NCI-H1694 treated with DMSO at 0.1 percent for 48 hours (cell line): ENCODE measurements at regions not wholly inside any gene's neighbourhood (a gene's known extent, or its start where the extent isn't known, plus 50 kb on each side); places are given as distances from the start of the nearest gene placed in this dataset.

Experiments
- DNase-seq: peaks from one replicate; lab custom pipeline; 2025; lab: John Stamatoyannopoulos, UW

DNA sequence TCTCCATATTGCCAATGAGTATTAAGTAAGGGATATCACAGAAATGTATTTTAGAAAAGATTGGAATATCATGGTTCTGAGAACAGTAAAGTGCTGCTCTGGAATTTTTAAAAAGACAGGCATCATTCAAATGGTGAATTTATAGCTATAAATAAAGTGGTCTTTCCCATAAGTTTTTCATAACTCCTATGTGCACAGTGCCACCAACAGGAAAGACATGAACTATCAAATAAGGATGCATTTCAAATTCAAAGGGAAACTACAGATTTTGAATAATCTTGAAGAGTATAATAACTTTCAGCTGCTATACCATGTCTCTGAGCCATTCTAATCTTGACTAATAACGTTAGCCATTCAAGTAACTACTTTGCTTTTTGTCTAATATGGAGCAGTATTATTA is 456.8 kb upstream of the GJE1 start:
- peak; percentile 4 for DNase-seq

DNA sequence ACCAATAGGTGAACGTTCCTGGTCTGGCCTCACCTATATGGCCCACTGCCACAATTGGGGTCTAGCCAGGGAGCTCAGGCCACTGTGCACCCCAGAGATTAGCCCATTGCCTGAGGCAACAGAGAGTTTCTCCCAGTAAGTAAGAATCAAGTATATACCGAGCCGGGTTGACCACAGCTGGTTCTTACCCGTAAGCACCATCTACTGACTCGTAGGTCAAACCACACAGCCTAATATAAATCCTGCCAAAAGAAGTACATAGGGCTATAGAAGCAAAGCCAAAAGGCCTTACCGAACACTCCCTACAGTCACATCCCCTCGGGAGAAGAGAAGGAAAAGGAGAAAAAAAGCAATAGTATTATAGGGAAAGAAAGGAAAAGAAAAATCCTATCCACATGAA is 463.6 kb upstream of the GJE1 start:
- no peak for DNase-seq

DNA sequence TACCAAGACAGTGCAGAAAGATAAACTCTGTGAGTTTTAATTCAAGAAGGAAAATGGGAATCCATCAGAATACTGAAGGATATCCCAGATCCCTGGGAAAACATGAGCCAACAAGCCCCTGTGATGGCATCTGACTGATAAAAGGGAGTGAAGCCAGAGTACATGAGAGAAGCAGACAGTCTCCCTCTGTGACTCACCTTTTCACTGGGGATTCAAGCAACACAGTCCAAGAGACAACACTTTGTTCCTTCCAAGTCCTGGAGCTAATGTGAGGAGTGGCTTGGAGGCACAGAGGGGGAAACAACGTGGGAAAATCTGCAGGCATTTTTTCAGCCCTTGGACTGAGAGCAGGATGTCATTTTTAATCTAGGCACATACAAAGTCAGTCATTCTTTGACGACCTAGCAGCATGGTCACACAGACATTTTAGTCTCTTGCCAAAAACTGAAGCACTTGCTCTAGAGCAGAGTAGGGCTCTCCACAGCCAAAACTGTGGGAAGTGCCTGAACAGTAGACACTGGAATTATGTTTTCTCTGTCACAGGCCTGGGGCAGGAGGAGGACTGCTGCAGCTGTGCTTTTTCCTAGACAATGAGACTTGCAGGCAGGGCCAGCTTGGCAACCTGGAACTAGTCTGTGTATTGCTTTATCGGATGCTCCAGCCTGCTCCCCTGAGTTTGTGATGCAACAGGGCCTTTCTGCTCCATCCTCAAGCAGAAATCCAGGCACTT is 465.0 kb upstream of the GJE1 start:
- DNase-seq: no peak

DNA sequence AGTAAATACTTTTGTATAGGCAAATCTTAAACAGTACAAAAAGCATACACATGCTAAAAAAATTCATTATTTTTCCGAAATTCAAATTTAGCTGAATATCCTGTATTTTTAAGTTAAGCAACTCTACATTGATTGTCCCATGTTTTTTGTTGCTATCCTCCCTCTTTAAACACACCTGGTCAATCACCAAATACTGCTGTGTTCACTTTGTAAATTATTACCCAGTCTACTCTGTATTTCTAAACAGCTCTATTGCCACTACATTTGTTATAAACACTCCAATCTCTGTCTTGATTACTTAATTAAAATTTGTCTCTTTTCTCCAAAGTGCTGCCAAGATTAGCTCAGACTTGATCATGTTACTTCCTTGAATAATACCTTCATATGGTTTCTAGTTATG is 466.5 kb upstream of the GJE1 start:
- DNase-seq: no peak

DNA sequence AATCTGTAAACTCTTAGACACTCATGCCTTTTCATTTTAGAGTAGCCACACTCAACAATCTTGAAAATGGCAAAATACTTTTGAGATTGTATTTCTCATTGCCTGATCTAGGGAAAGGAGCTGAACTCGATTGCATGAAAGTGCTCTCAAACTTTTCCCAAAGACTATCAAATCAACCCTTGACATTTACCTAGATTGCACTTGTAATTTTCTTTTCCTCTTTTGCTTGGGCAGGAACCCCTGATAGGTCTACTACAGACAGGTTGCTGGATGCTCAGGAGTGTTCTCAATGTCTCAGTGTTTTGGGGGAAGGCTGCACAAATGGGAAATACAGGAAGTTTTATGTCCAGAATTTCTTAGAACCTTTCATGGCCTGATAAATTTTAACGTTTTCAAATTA is 468.0 kb upstream of the GJE1 start:
- no peak for DNase-seq

DNA sequence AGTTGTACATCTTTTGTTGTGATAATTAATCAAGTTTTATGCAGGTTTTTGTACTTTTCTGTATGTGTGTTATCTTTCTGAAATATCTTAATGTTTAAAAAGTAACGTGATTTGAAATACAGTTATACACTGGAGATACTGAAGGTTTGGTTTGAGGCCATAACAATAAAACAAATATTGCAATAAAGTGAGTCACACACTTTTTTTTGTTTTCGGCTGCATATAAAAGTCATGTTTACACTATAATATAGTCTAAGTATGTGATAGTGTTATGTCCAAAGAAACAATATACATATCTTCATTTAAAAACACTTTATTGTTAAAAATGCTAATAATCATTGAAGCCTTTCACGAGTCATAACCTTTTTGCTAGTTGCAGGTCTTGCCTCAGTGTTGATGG is 473.1 kb upstream of the GJE1 start:
- no peak for DNase-seq

DNA sequence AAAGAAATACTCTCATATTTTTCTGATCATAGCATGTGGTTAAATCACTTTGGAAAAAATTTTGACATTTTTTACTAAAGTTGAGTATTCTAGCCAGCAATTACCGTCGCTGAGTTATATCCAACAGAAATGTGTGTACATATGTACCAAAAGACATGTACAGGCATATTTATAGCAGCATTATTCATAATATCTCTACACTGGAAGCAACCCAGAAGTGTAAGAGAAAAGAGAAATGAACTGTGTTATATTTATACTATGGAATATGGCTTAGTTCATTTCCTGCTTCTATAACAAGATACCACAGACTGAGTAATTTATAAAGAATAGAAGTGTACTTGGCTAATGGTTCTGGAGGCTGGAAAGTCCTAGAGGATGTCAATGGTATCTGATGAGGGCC is 474.0 kb upstream of the GJE1 start:
- no peak for DNase-seq

DNA sequence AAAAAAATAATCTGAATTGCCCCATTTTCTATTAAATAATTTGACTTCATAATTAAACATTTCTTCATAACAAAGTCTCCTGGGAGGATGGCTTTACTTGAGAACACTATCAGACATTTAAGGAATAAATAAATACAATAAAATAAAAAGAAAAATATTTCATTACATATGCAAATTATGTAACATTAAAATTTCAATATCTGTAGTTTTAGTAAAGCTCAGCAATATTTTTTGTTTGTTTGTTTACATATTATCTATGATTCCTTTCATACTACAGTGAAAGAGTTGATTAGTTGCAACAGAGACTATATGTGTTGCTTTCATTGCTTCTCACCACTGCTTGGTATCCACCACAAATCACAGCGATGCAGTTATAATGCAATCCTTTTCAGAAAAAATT is 474.9 kb upstream of the GJE1 start:
- DNase-seq: no peak

DNA sequence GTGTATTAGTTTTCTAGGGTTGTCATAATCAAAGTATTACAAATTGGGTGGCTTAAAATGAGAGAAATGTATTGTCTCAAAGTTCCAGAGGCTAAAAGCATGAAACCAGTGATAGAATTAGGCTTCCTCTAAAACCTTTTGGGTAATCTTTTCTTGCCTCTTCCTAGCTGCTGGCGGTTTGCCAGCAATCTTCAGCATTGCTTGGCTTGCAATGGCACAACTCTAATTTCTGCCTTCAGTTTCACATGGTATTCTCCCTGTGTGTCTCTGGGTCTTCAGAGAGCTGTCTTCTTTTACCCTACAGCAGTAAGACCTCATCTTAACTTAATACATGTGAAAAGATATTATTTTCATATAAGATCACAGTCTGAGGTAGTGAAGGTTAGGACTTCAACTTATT is 479.1 kb upstream of the GJE1 start:
- no peak for DNase-seq

DNA sequence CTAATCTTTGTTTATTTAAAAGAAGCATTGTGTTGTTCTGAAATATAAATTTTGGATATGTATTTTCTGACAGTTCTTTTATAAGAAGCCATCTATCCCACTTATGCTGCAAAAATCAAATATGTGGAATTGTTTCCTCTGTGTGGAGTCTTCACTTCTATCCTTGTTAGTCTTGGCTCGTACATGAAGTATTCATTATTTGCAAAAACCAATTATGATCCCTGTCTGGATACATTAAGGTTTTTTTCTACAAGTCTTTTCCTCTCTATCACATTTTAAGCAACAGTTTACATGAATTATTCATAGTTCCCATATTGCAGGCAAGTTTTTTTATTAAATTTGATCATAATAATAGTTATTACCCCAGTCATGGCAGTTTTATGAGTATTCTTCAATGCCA is 490.8 kb upstream of the GJE1 start:
- DNase-seq: no peak

DNA sequence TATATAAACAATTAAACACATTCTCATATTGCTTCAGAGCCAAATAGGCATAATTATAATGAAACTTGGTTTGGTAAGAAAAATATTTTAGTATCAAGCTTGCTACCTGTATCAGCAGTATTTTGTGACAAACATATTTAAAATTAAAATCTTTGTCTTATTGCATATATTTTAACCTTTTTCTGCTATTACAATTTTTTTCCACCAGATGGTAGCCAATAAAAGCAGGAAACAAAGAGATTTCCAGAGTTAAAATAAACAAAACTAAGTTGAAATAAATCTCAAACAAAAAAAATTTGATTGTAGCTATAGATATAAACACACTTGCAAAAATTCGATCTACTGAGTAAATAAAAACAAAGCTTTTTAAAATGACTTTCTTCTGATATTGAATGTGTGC is 491.3 kb upstream of the GJE1 start:
- DNase-seq: no peak

DNA sequence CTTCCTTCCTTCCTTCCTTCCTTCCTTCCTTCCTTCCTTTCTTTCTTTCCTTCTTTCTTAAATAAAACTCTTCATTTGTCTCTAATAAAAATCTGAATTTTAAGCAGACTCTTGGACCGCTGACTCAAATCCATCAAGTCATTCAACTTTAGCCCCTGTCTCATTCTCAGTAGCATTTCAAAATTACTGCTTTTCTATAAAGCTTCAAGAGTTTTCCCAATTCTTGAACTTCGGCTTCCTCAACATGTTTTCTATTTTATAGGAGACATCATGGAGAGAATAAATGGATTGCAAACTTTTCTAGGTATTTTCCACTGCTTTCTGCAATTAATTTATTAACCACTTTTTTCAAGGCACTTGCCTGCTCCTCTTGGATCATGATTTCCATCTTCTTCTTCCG is 497.1 kb upstream of the GJE1 start:
- no peak for DNase-seq

DNA sequence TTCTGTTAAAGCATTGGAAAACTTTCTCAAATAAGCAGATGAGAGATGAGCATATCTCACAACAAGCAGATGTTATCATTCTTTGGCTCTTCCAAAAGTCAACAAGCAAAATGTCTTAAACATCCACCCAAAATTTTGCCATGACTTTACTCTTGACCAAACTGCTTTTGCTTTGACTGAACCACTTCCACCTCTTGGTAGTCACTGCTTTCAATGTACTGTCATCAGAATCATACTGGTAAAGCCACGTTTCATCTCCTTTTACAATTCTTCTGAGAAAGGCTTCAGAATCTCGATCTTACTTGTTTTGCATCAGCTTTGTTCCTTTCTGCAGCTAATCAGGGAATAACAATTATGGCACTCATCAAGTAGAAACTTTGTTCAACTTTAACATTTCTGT is 498.5 kb upstream of the GJE1 start:
- no peak for DNase-seq

DNA sequence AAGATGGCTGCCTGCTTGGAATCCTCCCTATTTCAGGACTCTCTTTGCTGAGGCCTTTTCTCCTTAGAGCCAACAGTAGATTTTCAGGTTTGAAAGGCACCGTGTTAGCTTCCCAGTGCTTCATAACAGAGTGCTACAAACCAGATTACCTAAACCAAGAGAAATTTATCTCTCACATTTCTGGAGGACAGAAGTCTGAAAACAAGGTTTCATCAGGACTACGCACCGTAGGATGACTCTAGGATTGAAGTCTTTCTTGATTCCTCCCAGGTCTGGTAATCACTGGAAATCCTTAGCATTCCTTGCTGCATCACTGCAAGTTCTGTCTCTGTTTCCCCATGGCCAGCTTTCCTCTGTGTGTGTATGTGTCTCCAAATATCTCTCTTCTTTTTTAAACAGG is 508.4 kb upstream of the GJE1 start:
- DNase-seq: no peak

DNA sequence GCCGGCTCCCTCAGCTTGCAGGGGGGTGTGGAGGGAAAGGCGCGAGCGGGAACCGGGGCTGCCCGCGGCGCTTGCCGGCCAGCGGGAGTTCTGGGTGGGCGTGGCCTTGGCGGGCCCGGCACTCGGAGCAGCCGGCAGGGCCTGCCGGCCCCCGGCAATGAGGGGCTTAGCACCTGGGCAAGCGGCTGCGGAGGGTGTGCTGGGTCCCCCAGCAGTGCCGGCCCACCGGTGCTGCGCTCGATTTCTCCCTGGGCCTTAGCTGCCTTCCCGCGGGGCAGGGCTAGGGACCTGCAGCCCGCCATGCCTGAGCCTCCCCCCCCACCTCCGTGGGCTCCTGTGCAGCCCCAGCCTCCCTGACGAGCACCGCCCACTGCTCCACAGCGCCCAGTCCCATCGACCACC is 514.5 kb upstream of the GJE1 start:
- no peak for DNase-seq

DNA sequence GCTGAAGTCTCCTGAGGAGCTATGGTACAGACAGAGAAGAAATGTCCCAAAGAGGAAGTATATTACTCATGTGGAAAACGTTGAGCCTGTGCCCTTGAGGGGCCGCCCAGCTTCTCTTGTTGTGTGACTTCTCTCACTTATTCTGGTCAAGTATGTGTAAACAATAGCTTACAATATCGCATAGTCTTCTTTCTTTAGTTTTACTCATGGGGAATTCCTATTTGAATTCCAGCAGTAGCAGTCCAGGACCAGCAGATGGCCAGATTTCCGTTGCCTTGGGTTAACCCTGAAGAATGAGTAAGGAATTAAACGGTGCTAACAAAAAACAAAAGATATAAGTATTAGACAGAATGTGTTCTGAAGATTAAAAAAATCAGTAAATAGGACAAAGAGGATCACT is 522.0 kb upstream of the GJE1 start:
- no peak for DNase-seq

DNA sequence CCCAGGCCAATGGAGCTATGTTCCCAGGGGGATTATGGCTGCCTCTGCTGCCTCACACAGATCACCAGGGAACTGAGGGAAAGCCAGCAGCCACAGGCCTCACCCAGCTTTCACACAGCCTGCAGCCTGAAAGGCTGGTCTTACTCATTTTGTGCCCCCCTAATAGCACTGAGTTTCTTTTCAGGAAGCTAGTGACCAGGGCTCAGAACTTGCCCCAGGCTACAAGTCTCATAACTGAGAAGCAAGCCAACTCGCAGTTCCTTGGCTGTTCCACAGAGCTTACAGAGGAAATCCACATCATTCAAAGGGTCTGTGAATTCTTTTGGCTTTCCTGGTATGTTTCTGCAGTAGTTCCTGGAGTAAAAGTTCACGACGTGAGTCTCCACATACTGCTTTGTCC is 524.8 kb upstream of the GJE1 start:
- no peak for DNase-seq

DNA sequence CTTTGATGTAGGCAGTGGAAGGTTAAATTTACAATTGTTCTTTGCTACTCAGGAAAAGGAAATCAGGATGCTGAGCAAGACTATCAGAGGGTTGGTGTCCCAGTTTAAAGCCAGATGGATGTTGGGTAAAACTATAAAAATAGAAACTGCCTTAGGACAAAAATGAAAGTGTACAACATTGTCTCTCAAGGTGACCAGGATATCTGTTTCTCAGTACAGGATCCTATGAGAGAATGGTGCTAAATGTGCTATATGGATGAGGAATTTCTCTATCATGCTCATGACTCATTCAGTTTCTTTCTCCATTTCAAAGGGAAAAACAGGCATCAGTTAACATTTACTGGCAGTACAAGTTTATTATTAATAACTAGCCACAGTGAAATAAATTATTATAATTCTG is 534.2 kb upstream of the GJE1 start:
- DNase-seq: no peak

DNA sequence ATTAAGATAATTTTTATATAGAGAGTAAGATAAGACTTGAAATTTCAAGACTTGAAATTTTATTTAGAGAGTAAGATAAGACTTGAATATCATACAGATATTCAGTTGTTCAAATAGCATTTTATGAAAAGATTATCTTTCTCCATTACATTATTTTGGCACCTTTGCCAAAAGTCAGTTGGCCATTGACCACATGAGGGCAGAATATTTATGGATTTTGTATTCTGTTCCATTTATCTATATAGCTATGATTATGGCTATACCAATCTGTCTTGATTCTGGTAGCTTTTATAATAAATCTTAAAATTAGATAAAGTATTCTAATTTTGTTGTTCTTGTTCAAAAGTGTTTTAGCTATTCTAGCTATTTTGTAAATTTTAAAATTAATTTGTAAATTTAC is 537.9 kb upstream of the GJE1 start:
- no peak for DNase-seq

DNA sequence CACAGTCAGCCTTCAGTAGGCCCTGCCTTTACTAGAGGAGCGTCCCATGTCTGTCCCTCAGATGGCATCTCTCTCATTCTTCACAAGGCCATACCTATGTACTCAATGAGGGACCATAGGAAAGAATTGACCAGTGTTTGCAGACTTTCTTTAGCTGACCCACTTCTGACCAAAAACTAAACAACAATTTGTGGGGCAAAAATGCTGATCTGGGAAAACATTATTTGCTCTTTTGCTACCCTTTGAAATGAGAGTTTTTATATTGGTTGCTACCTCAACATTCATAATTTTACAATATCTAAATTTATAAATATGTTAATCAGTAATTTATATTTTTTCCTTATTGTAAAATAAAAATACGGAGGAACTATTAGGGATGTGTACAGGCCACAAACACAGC is 539.4 kb upstream of the GJE1 start:
- DNase-seq: no peak

DNA sequence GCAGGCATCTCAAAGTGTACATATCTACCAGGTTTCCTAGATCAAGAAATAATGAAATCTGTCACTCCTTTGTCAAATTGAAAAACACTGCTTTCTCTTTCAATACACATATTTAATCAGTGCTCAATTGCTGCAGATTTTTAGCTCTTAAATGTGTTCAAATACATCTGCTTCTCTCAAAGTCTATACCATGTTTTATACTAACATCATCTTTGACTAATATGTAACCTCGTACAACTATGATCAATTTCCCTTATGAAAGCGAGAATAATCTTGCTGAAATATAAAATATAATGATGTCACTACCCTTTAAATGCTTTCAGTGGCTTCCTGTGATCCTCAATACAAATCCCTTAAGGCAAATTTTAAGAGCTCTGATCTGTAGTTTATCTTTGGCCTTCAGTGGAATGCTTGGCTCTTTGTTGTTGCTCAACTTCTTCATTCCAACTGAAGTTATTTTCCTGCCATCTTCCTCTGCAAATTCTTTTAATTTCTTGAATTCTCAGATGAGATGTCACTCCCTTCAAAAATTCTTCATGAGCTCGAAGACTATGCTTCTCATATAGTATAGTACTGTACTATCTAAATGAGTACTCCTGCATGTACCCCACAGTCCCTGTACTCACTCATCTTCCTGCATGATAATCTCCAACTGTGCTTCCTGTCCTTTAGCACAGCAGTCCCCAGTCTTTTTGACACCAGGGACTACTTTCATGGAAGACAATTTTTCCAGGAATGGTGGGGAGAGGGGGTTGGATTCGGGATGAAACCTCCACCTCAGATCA is 545.1 kb upstream of the GJE1 start:
- no peak for DNase-seq

DNA sequence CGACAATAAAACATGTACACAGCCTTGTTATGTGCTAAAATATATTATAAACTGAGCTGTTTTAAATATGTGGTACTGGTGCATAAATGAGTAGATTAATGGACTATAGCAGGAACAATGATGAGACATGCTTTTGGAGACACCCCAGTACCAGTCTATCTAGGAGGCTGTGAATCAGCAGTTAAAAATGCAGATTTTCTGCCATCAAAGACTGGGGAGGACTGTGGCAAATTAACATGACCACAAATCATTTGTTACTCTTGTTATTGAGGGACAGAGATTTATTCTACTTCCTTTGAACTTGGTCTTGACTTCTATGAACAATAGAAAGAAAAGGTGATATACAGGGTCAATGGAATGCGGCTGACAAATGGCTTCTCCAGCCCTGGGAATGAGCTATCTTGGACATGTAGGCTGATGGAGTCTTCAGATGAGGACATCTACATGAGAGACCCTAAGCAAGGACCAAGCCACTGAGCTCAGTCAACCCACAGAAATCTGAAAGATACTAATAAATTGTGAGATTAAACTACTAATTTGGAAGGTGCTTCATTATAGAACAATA is 551.7 kb upstream of the GJE1 start:
- DNase-seq: no peak

DNA sequence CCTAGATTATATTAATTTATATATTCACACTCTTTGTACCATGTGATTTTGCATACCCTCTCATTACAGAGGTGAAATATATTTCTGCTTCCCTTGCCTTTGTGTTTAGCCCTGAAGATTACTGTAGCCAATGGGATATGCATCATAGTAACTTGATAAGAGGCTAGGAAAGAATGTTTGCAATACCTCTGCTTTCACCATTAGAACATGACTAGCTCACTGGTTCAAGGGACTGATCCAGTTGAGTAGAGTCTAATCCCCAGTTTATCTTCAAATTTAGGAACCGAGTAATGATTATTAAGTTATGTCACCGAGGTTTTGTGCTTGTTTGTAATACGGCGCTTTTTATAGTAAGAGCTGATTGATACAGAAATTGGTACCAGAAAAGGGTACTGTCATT is 552.6 kb upstream of the GJE1 start:
- DNase-seq: no peak

DNA sequence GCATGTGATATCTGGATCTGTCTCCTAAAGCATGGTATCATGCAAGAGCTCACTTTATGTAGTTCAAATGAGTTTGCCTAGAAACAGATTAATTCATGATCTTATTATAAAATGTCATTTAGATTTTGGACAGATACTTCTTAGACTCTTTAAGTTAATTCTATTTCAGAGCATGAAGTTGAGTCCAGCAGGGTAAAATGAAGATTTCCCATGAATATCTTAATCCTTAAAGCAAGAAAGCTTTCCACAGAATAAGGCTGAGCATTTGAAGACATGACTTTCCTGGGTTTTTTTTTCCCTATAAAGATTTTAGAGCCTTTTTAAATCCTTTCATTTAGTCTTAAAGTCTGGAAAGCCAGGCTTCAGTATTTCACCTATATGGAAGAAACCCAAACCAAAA is 556.0 kb upstream of the GJE1 start:
- DNase-seq: no peak
